IPS DF 19.7 (cell line): ENCODE measurements at regions not wholly inside any gene's neighbourhood (a gene's known extent, or its start where the extent isn't known, plus 50 kb on each side); places are given as distances from the start of the nearest gene placed in this dataset.

Experiments
- DNase-seq: peaks from one replicate; pipeline ENCODE4 v3.0.0-alpha.2; 2013; ENCODE audit warnings: low read depth, low spot score

DNA sequence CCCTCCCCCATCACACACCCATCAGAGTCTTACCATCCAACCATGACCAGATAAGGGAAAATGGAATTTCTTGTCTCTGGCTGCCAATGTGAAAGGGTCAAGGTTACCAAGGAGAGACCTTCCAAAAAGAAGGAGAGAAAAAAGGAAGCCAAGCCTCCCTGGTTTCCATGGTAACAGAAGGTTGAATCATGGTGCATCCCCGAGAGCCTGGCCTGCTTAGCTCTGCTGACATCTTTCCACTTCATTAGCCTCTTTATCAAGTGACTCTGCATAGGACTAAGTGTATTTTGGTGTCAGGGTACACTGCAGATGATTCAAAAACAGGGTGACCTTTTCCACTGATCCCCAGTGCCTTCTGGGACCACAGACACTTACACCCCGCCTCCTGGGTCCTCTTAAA lies 225.7 kb upstream of the PPP2R3A start:
- no peak for DNase-seq

- DNase-seq = no peak
These were observed 225.3 kb upstream of the PPP2R3A start for GRCh38 chr3:135740211-135740610.

GRCh38 chr3:135740751-135741150 lies 224.8 kb upstream of the PPP2R3A start:
- DNase-seq = no peak

DNA sequence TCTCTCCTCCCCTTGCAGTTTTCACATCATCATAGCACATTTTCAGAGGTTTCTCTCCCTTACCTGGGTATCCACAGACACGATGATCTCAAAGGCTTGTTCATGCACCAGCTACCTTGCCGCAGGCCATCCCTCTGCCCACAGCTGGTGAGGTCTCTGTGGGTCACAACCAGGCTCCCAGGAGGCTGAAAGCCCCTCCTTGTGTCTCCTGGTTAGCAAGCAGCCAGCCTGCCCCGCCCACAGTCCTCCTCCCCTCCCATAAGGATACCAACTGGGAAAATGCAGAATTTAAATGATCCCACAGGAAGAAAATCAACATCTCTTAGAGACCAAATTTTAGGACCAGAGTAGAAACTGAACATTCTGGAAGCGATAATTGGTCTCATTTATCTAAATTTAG lies 213.5 kb upstream of the PPP2R3A start:
- DNase-seq = no peak

- no peak for DNase-seq
These were observed 212.7 kb upstream of the PPP2R3A start for GRCh38 chr3:135752851-135753250.

DNA sequence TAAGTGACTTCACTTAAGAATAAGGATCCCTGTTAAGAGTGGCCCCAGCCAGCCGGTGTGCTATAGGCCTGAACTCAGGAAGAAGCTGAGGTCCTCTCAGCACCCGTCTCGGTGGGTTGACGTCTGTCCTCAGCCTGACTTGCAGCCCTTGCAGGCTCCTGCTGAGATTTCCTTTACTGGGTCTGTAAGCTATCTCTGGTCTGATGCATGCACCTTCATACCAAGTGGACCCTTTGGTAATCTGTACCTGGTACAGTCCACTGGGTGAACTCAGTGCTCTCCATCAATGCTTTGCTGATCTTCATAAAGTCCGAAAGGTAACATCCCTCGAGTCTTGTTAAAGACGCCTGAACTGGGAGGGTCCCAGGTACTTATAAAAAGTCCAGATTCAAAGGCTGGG lies 212.0 kb upstream of the PPP2R3A start:
- no peak for DNase-seq

GRCh38 chr3:135755330-135756105 lies 210.0 kb upstream of the PPP2R3A start:
- no peak for DNase-seq

DNA sequence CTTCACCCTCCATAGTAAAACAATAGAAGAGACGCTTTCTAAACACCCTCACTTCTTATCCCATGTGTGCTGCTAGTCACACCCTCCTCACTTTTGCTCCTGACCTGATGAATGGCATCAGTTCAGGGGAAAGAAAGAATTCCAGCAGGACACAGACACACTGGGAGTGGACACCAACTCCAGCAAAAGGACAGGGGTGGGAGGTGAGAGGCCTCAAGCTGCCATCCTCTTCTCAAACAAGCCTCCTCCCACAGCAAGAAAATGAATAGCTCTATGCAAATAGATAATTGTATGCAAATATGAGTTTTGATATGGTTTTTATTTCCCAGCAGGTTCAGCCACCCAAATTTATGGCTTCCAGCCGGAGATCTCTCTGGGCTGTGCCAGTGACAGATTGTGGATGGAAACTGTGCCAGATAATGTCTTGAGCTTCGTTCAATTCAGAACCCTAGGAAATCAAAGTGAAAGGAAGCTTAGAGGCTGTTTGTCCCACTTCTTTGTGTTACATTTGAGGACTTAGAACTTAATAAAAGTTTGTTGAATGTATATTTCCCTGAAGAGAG lies 209.3 kb upstream of the PPP2R3A start:
- DNase-seq = no peak

- no peak for DNase-seq
These were observed 208.1 kb upstream of the PPP2R3A start for GRCh38 chr3:135757421-135757820.

DNA sequence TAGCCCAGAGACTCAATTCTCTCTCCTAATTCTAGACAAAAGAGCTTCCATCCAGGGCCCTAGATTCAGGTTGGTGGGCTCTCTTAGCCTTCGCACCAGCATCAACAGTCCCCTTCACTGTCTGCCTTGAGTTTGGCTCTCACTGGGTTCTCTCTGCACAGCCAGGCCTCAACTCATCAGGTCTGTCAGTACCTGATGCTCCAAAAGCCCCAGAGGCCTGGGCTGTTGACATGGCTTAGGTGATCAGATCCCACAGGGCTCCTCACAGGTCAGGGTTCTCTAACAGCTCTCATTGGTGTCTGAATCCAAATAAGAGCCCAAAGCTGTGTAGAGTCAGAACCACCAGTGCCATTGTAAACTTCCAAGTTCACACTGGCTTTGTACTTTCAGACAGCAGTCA lies 206.6 kb upstream of the PPP2R3A start:
- DNase-seq = no peak

GRCh38 chr3:135759651-135760050 lies 205.9 kb upstream of the PPP2R3A start:
- no peak for DNase-seq

- no peak for DNase-seq
These were observed 204.9 kb upstream of the PPP2R3A start for GRCh38 chr3:135760581-135760980.

GRCh38 chr3:135762188-135762856 lies 203.2 kb upstream of the PPP2R3A start:
- DNase-seq = no peak

GRCh38 chr3:135766115-135766514 lies 199.4 kb upstream of the PPP2R3A start:
- no peak for DNase-seq

- no peak for DNase-seq
These were observed 193.8 kb upstream of the PPP2R3A start for GRCh38 chr3:135771760-135772159.

DNA sequence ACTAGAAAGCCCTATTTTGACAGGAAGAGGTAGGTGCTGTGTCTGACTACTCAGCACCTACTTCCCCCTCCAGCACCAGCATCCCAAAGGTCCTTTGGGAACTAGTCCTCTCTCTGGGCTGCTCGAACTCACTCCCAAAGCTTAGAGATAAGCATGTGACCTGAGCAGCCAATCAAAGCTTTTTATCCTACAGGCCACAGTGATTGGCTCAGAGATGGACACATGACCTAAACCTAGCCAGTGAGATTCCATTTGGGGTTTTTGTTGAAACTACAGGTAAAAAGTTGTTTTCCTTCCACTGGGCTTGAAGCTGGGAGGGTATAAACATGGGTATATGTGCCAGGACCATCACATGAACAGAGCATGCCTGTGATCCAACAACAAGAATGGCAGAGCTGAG lies 186.5 kb upstream of the PPP2R3A start:
- DNase-seq = no peak

DNA sequence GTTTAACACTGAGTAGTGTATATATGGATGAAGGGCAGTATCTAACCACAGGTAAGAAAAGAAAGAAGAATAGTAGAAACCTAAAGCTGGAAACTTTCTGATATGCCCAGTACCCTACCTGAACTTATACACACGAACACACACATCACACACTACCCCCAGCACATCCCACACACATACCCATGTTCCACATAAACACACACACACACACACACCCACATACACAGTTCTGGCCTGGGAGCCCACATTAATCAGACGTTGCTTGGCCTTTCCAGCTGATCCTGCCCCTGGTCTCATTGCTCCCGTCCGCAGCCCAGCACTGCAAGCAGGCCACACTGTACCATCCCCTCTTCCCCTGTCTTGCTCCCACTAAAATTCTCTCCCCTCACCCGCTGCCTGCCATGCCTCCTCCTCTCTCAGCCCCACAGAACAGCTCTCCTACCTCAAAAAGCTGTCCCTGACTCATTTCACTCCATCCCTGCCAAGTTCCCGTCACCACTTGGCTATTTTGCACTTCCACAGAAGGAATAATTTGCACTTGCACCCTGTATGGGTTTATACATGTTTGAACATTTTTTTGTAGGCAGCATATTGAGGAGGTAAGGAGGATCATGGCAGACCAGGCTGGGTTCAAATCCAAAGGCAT lies 185.8 kb upstream of the PPP2R3A start:
- DNase-seq = no peak

GRCh38 chr3:135781026-135781815 lies 184.3 kb upstream of the PPP2R3A start:
- DNase-seq = no peak

- DNase-seq = no peak
These were observed 181.0 kb upstream of the PPP2R3A start for GRCh38 chr3:135784557-135784956.

DNA sequence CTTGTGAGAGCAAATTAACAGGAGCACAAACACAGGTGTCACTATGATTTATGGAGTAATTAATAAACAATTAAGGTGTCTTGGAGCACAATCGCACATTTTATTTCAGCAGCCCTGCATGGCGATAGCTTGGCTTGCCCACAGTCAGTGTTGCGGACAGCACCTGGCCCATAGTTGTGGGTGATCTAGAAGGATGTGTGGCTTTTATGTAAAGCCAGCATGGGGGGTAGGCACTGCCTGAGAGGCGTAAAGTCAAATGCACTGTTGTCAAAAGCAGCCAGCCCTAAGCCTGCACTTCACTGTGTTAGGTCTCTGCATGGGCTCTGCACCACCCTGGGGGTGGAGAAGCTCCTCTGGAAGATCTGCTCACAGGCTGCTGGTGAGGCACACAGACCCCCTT lies 177.4 kb upstream of the PPP2R3A start:
- DNase-seq = no peak

- DNase-seq = no peak
These were observed 176.6 kb upstream of the PPP2R3A start for GRCh38 chr3:135788978-135789377.

- no peak for DNase-seq
These were observed 173.4 kb upstream of the PPP2R3A start for GRCh38 chr3:135792174-135792573.
